ENCODE measurements at regions not wholly inside any gene's neighbourhood (a gene's known extent, or its start where the extent isn't known, plus 50 kb on each side); places are given as distances from the start of the nearest gene placed in this dataset.

GRCh38 chr4:32633421-32633820, 1913.3 kb downstream of the PCDH7 start:
- TF ChIP-seq CTCF (IDR thresholded peaks at IDR 0.05) (no peak), REST (IDR thresholded peaks at IDR 0.05; ENCODE audit: insufficient read depth in 1 of 2, low read depth in 2 of 2, low read length in 1 of 2) (no peak), POLR2AphosphoS5 (IDR thresholded peaks at IDR 0.05; ENCODE audit: low read depth, low read length) (no peak)

Data from Panc1 (cell line).